Ovary (tissue), 3 donors: ENCODE measurements at regions not wholly inside any gene's neighbourhood (a gene's known extent, or its start where the extent isn't known, plus 50 kb on each side); places are given as distances from the start of the nearest gene placed in this dataset.

Experiments
- POLR2A ChIP-seq: fragments of 450-650 bp; IDR thresholded peaks from one replicate; pipeline ENCODE4 v1.6.1; 2017; ENCODE audit warnings: antibody characterized with exemption, mild to moderate bottlenecking, moderate library complexity
- TF ChIP-seq, protein P1 (sequence below), 3 donors: fragments of 450-650 bp in 2 of 3; fragments of 200-600 bp in 1 of 3; IDR thresholded peaks; one replicate each; pipeline versions ENCODE4 v1.5.1 to v1.8.0; 2016 to 2022; ENCODE audit warnings: antibody characterized with exemption in 3 of 3, mild to moderate bottlenecking in 1 of 3
- donor health status: DM: no; HTN: no; CAD: no.

DNA sequence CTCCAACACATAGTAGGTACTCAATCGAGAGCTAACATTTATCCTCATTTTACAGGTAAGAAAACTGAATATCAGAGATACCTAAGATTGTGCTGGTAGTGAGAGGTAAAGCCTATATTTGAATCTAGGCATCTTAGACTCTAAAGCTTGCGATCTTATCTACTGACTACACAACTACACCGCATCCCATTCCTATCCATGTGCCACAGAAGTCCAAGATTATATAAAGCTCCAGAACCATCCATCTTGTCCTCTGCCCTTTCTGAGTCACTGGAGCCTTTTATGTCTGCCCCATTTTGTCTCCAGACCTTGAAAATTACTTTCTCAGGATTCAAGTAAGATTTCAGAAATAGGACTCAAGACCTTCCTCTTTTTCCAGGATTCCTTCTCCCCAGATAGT, 84.4 kb downstream of the OR5AK2 start:
- no peak for TF ChIP-seq POLR2A
- TF ChIP-seq, protein P1, sequence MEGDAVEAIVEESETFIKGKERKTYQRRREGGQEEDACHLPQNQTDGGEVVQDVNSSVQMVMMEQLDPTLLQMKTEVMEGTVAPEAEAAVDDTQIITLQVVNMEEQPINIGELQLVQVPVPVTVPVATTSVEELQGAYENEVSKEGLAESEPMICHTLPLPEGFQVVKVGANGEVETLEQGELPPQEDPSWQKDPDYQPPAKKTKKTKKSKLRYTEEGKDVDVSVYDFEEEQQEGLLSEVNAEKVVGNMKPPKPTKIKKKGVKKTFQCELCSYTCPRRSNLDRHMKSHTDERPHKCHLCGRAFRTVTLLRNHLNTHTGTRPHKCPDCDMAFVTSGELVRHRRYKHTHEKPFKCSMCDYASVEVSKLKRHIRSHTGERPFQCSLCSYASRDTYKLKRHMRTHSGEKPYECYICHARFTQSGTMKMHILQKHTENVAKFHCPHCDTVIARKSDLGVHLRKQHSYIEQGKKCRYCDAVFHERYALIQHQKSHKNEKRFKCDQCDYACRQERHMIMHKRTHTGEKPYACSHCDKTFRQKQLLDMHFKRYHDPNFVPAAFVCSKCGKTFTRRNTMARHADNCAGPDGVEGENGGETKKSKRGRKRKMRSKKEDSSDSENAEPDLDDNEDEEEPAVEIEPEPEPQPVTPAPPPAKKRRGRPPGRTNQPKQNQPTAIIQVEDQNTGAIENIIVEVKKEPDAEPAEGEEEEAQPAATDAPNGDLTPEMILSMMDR (IDR thresholded peaks at IDR 0.05), result no peak
